Putamen (tissue), 1 donor: ENCODE measurements at regions not wholly inside any gene's neighbourhood (a gene's known extent, or its start where the extent isn't known, plus 50 kb on each side); places are given as distances from the start of the nearest gene placed in this dataset.

Experiments
- DNase-seq: peaks from one replicate; pipeline ENCODE4 v3.0.0-alpha.2; 2016; ENCODE audit warnings: low spot score

DNA sequence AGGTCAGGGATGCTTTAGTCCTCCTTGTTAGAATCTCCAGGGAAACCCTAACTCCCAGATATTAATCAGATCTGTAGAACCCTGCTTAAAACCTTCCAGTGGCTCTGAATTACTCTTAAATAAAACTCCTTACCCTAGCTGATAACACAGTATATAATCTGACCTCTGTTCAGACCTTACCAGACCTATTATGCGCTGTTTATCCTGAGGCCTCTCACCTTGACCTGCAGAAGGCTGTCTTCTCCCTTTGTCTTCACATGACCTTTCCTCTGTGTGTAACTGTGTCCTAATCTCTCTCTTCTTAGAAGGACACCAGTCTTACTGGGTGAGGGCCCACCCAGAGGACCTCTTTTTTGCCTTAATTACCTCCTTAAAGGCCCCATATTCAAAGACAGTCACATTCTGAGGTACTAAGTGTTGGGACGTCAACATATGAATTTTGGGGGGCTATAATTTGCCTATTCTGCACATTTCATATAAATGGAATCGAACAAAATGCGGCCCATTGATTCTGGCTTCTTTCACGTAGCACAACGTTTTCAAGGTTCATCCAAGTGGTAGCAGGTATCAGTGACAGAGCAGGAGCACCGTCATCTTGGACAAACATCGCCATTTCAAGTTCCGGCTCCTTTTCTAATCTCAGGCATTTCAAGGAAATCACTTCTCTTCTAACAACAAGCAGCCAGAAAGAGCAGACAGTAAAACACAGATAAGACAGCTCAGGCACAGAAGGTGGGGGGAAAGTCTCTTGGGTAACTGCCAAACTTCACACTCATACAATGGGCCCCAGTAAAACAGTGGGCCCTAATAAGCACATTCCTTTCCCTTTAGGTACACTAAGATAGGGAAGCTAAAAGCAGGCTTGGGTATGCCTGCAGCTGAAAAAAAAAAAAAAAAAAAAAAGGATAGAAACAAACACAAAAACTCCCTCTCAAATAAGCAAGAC lies 200.2 kb upstream of the NUDT4 start:
- DNase-seq, result no peak

DNA sequence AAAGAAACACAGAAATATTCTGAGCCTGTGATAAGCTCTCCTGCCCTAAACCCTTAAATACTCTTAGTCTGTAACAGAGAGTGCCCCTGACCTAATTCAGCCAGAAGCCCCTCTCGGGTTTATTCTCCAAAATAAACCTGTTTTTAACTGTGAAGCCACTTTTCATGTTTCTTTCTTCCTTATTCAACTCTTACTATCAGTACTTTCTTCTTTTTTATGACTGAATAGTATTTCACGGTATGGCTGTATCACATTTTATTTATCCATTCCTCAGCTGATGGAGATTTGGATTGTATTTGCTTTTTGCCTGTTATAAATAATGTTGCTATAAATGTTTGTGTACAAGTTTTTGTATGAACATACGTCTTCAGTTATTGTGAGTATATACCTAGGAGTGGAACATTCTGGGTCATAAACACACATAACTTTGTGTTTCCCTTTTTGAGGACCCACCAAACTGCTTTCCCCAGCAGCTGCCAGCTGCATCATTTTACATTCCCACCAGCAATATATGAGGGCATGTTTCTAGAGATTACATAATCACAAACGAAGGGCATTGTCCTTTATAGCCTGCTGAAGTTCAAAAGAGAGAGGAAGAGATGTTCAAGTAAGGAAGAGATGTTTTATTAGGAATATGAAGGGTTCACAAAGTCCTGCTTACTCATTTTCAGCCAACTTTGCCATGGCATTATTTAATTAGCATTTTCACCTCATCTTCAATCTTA lies 199.4 kb upstream of the NUDT4 start:
- no peak for DNase-seq

DNA sequence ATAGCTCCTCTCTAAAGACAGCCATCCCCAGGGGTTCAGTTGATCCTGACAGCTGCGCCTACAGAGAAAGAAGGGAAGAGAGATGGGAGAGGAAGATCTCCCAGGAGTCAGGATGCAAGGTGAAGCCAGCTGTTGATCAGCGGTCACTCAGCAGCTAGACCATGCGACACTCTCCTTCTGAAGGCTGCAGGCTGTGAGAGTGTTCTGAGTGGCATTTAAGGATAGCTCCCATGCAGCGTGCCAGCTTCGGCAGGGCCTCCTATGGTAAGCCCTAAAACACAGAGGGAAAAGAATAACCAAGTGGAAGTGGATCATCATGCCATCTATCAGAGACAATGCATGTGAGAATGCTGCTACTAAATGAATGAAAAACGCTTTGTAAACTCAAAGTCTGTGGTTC lies 197.9 kb upstream of the NUDT4 start:
- no peak for DNase-seq

DNA sequence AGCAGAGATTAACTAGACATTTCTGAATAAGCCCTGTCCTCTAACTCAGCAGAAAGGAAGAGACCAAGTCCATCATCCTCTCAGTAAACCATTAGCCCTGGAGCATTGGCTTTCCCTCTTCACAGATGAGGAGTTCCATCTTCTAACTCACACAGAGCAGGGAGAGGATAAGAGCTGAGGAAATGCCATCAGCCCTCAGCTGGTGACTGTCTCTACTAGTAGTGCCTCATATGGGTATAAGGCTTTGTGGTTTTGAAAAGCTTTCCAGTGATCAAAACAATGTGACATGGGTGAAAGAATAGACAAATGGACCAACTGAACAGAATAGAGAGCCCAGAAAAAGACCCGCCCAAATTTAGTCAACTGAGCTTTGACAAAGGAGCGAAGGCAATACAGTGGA lies 197.2 kb upstream of the NUDT4 start:
- no peak for DNase-seq

DNA sequence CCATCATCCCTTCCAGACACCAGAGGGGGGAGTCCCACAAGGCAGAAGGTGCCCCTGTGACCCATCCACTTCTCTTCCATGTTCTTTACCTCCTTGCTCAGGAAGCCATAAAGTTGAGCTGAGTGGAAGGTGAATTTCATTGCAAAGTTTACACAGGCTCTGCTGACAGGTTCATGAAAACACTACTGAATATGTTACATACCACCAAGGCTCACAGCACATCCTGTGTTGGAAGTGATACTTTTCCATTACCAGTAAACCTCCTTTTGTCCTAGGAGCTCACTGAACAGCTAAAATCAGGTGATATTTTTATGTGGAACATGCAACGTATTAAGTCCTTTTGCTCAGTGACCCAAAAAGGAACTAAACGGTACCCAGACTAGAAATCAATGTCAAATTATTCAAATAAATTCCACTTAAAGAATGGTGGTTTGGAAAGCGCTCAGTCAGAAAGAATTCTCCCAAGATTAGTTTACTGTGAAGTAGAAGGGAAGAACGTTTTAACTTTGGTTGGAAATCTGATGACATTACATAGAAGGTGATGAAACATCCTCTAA lies 196.2 kb upstream of the NUDT4 start:
- DNase-seq, result no peak

DNA sequence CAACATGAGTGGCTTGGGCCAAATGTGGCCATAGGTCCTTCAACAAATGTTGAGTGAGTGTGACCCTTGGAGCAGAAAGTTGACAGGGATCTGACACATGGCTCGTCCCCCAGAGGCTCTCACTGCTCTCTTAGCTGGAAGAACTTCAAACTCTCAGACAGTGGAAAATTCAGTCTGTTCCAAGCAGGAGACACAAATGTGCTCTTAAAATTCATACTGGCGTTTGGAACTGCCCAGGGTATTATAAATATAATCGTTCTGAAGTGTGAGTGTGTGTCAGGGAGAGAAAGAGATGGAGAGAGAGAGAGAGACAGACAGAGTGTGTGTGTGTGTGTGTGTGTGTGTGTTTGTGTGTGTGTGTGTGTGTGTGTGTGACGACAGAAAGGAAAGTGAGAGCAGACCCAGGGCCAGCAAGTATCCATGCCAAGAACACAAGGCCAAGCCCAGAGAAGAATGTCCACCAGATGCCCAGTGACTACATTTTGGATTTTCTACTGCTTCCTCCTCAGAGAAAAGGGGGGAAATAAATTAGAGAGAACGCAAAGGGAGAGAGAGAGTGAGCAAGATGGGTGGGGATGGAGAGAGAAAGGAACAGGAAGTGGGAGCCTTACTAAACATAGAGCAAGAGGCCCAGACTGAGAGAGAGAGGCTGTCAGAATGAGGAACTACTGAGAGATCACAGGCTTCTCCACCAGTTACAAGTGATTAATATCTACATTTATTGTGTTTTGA lies 193.6 kb upstream of the NUDT4 start:
- no peak for DNase-seq

DNA sequence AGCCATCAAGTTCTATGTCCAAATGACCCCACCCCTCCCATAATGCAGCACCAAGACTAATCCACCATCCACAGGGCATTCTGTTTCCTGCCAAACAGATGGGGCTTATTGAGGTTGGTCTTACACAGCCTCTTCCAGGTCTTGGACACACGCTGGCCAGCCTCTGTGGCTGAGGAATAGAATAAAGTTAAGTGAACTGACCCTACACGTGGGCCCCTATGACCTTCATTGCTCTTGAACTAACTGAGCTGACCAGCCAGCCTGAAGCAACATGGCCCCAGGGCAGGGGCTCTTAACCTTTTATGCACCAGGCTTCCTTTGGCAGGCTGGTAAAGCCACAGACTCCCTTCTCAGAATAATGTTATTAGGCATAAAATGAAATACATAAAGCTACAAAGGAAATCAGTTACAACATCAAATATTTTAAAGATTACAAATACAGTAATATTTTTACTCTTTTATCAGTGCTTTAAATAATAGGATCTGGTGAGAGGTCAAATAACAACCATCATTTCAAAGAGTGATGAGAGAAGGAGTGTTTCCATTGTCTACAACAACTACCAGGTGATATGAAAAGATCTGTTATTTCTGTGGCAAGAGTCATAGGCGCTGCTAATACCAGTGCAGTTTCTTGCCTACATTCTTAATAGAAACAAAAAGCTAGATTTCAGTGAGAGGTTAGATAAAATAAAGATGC lies 192.9 kb upstream of the NUDT4 start:
- no peak for DNase-seq

DNA sequence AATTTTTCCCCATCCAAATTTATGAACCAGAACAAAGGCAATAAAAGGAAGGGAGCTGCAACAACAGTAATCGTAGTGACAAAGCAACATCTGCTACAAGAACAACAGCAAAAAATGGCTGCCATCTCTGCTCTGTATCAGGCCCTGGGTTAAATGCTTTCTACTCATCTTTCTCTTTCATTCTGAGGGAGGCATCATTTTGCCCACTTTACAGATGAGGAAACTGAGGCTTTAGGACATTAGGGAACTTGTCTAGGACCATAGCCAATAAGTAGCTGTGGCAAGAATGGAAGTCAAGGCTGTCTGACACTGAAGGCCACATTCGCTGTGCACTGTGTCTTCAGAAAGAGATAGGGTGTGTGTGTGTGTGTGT lies 192.4 kb upstream of the NUDT4 start:
- DNase-seq, result no peak

DNA sequence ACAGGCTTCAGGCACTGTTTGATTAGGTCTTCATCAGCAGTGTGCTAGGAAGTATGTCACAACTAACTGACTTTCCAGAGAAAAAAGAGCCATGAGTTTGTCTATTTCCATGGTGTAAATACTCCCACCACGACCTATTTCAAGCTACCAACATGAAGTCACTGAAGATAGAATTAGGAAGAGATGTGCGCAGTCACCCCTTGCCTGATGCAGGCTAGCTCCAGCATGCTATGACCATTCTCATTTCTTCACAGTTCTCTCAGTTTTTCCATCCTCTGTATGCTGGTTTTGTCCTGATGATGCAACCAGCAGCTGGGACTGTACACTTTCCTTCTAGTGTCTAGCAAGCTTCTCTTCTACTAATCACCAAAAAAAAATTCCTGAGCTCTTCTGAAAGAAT lies 191.6 kb upstream of the NUDT4 start:
- DNase-seq, result no peak

DNA sequence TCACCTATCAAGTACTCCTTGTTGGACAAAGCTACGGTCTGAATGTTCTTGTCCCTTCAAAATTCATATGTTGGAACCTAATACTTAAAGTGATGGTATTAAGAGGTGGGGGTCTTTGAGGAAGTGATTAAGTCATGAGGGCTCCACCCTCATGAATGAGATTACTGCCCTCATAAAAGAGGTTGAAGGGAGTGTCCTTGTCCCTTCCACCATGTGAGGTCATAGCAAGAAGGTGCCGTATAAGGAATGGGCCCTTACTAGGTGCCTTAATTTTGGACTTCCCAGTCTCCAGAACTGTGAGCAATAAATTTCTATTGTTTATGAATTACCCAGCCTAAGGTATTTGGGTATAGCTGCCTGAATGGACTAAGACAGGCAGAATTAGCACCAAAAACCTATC lies 191.1 kb upstream of the NUDT4 start:
- no peak for DNase-seq

DNA sequence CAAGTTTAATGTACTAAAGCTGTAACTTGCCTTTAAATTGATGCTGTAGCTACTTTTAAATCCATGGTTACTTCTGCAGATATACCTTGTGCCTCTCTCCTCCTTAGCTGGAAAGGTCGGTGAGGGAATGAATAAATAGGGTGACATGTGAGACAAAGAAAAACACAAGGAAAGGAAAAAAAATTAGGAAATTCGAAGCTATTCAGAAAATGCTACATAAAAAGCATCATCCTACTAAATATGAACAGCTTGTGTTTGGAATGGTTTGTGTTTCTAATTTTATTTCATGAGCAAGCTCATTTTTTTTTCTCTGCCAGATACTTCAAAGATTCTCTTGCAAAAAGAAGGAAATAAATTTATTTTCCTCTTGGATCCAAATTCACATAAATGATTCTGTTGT lies 186.3 kb upstream of the NUDT4 start:
- no peak for DNase-seq

DNA sequence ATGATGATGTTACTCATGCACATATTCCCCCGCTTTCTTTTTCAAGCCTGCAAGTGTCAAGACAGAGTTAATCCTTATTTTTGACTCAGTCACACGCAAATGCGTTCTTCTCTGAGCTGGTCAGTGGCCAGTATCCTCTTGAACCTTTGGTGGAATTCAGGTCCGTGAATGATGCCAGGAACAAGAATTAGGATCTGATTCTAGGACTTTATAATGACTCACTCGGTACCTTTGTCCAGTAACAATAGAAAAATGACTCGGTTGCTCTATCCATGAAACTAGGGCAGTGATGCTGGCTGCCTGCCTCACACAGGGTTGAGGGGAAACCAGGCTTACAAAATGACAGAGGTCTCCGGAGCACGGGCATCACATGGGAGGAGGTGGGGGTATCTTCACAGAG lies 185.8 kb upstream of the NUDT4 start:
- no peak for DNase-seq

DNA sequence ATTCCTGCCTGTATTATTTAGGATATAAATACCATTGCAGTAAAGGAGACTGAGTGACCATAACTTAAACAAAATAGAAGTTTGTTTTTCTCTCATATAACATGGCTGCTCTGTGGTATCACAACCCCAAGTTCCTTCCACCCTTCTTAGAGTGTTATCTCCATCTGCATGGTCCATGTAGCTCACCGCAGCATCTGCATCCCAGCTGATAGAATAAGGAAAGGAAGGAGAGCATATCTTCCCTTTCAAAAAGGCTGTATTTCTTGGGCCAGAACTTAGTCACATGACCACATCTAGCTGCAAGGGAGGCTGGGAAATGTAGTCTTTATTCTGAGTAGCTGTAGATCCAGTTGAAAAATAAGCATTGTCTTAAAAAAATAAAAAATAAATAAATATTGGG lies 184.8 kb upstream of the NUDT4 start:
- no peak for DNase-seq

DNA sequence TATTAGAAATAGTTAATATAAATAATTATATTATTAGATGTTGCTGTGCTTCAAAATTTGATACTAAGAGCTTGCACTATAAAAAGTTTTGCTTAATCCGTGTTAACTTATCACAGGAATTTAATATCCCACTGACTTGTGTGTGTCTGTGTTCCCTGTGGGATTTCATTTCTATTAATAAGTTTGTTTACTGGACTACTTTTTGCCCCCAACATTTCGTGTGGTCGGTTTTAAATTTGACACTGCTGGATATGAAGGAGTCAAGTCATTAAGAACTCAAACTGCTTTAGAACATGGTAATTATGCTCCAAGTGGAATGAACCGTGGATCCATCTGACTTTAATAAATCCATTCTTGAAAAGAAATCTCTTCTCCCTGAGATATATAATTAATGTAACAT lies 182.2 kb upstream of the NUDT4 start:
- DNase-seq, result no peak

DNA sequence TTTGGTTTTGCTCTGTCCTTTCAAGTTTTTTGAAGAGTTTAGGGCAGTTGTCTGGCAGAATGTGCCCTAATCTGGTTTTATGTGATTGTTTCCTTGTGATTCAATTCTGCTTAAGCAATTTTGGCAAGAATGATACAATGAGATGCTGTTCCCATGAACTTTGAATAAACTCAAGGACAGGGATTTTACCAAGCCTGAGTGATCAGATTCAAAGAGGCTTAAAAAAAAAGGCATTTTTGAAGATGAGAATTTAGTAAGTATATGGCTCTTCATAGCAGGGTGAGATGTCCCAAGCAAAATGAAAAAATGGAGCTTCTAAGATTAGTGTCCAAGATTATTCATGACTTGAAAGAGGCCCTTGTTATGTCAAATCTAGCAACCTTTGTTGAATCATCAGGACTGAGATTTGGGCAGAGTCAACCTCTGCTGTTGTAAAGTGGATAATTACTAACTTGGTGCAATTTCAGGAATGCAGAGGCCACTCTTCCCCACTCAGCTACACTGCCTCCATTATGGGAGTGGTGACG lies 180.6 kb upstream of the NUDT4 start:
- DNase-seq, result no peak

DNA sequence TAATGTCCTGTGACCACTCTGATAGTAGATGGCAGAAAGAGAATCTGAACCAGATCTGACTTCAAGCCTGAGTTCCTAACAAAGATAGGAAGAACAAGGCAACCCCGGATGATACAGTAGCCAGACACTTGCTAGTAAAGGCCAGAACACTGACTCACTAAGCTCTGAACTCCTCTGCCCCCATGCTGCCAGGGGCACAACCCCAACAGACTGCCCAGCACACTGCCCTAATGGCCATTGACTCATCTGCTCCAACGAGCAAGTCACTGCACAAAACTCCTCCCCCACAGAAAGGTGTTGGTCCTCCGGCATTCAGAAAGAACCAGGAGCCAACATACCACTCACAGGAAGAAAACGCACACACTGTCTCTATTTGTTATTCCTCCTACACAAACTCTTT lies 179.6 kb upstream of the NUDT4 start:
- no peak for DNase-seq

DNA sequence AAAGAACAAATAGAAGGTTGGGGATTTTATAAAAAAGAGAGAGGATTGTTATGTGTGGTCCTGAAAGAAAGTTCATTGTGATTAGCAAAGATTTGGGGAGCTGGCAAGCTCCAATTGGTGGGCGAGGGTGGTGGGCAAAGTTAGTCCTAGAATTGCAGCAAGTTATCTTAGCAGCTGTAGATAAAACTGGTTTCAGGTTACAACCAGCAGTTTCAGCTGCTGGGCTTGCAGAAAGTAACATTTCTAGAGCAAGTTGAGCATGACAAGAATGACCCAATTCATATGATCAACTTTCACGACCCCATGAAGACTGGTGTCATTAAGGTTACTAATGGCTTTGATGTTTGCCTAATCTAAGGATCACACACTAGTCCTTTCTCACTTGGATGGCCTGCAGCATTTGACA lies 177.9 kb upstream of the NUDT4 start:
- no peak for DNase-seq

DNA sequence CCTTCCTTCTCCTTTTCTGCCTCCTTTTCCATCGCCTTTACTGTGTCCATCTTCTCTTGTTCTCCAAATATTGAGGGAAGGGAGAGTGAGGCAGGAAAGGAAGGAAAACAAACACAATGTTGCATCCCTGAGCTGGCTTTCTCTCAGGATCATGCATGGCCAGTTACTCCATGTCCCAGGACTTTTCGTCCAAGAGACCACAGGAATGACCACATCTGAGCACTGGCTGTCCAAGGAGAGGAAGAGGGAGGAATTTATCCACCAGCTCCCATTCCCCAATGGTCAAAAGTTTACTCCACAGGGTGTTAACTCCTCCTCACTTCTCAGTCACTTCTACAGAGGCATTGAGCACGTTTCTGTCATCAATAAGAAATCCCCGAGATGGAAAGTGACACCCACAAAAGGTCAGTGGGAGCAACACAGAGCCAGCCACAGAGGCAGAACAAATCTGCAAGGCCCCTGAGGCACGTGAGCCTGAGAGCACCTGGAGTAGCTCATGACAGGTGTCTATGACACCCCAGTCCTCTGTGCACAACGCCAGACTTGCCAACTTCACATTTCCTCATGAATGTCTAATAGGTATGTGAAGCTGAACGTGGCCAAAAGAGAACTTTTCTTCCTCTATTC lies 177.3 kb upstream of the NUDT4 start:
- DNase-seq, result no peak

DNA sequence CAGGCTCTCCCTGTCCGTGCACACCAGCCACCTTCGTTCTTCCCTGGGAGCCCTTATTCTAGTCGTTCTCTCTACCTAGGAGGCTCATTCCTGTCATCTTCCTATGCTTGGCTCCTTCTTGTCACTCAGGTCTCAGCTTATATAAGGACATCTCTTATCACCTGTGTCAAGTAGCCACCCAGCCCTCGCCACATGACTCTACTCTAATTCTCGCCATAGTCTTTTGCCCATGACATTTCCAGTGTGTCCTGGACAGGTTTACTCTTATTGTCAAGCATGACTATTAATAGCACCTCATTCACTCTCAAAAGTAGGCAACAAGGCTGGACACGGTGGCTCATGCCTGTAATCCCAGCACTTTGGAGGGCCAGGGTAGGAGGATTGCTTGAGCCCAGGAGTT lies 175.7 kb upstream of the NUDT4 start:
- DNase-seq, result no peak

DNA sequence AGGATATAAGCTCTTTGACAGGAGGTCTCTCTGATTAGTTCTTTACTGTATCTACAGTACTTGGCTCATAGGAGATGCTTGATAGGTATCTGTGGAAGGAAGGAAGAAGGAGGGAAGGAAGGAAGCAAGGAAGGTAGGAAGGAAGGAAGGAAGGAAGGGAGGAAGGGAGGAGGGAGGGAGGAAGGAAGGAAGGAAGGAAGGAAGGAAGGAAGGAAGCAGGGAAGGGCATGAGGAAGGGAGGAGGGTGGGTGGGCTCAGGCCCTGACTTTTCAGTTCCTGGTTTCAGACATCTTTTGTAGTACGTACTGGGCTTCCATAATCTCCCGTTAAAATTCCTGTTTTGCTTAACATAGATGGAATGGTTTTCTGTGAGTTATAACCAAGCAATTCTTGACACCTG lies 175.0 kb upstream of the NUDT4 start:
- no peak for DNase-seq

DNA sequence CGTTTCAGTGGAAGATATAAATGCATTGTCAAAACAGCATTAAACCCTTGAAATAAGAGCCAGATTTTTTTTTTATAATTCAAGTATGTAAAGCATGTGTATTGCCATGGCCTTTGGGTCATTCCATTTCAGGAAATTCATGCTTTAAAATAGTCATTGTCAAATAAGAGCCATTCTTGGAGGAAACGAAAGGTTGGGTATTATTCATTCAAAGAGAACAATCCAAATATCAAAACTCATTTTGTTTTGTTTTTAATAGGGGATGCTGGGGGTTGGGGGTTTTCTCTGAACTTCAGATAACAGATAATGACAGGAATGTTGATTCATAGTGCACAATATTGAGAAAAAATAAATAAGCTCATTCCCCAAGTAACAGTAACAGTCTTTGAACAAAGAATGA lies 174.4 kb upstream of the NUDT4 start:
- no peak for DNase-seq
